ENCODE measurements at regions not wholly inside any gene's neighbourhood (a gene's known extent, or its start where the extent isn't known, plus 50 kb on each side); places are given as distances from the start of the nearest gene placed in this dataset.

- DNase-seq = no peak
These were observed 410.0 kb upstream of the CCDC196 start for GRCh38 chr14:66076176-66076575.

- DNase-seq = no peak
These were observed 408.2 kb upstream of the CCDC196 start for GRCh38 chr14:66078006-66078405.

GRCh38 chr14:66081594-66082376, 404.4 kb upstream of the CCDC196 start:
- no peak for DNase-seq

GRCh38 chr14:66085224-66085623, 400.9 kb upstream of the CCDC196 start:
- DNase-seq = no peak

- DNase-seq = no peak
These were observed 400.5 kb upstream of the CCDC196 start for GRCh38 chr14:66085665-66086064.

- no peak for DNase-seq
These were observed 398.9 kb upstream of the CCDC196 start for GRCh38 chr14:66087231-66087630.

GRCh38 chr14:66088656-66089055, 397.5 kb upstream of the CCDC196 start:
- DNase-seq = no peak

- DNase-seq = no peak
These were observed 394.0 kb upstream of the CCDC196 start for GRCh38 chr14:66092206-66092605.

- DNase-seq = no peak
These were observed 393.4 kb upstream of the CCDC196 start for GRCh38 chr14:66092748-66093147.

- DNase-seq = no peak
These were observed 392.0 kb upstream of the CCDC196 start for GRCh38 chr14:66094001-66094727.

GRCh38 chr14:66099451-66099850, 386.7 kb upstream of the CCDC196 start:
- no peak for DNase-seq

- DNase-seq = no peak
These were observed 386.2 kb upstream of the CCDC196 start for GRCh38 chr14:66099931-66100330.

GRCh38 chr14:66101662-66102061, 384.5 kb upstream of the CCDC196 start:
- DNase-seq = no peak

GRCh38 chr14:66104486-66104885, 381.7 kb upstream of the CCDC196 start:
- DNase-seq = no peak

- DNase-seq = no peak
These were observed 380.4 kb upstream of the CCDC196 start for GRCh38 chr14:66105815-66106214.

GRCh38 chr14:66109426-66109825, 376.7 kb upstream of the CCDC196 start:
- DNase-seq = no peak

GRCh38 chr14:66111891-66112290, 374.3 kb upstream of the CCDC196 start:
- no peak for DNase-seq

- DNase-seq = no peak
These were observed 372.1 kb upstream of the CCDC196 start for GRCh38 chr14:66114071-66114470.

- no peak for DNase-seq
These were observed 370.2 kb upstream of the CCDC196 start for GRCh38 chr14:66115740-66116502.

GRCh38 chr14:66116732-66117131, 369.4 kb upstream of the CCDC196 start:
- DNase-seq = no peak

- DNase-seq = peak; percentile 25
These were observed 368.6 kb upstream of the CCDC196 start for GRCh38 chr14:66117600-66117999.

GRCh38 chr14:66119606-66120231, 366.5 kb upstream of the CCDC196 start:
- DNase-seq = no peak

GRCh38 chr14:66120402-66120801, 365.8 kb upstream of the CCDC196 start:
- no peak for DNase-seq

Measured in HCEC 1CT (cell line).